ENCODE measurements at regions not wholly inside any gene's neighbourhood (a gene's known extent, or its start where the extent isn't known, plus 50 kb on each side); places are given as distances from the start of the nearest gene placed in this dataset.

DNA sequence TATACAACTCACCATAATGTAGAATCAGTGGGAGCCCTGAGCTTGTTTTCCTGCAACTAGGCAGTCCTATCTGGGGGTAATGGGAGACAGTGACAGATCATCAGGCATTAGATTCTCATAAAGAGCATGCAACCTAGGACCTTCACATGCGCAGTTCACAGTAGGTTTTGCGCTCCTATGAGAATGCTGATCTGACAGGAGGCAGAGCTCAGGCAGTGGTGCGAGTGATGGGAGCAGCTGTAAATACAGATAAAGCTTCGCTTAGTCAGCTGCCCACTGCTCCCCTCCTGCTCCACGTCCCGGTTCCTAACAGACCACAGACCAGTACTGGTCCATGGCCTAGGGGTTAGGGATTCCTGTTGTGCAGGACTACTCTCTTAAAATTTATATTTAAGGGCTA is 255.3 kb upstream of the POU3F3 start:
- H4K5ac ChIP-seq (ENCODE audit: insufficient read length, low read depth, low read length): no peak overlapping the region
- H3K36me3 ChIP-seq (ENCODE audit: control insufficient read depth in 2 of 4, insufficient read depth in 4 of 4, low read length in 3 of 4): peaks cover 0 to 4% (median 0%) of the 10 kb centered on the region in 4 experiments; a peak in 2 of 8 replicates
- no peaks in the 10 kb centered on the region for H3K4me1 ChIP-seq (replicated peaks in 1 of 4; ENCODE audit: control insufficient read depth in 3 of 4, insufficient read depth in 4 of 4, low read length in 3 of 4)
- H3K4me3 ChIP-seq (ENCODE audit: extremely low read depth in 1 of 4, insufficient read depth in 2 of 4, low read depth in 3 of 4, low read length in 4 of 4): no peak overlapping the region
- no peak overlapping the region for H3K18ac ChIP-seq (ENCODE audit: extremely low read depth, low read length)
- H4K91ac ChIP-seq (replicated peaks; ENCODE audit: insufficient read length, low read length): no peak overlapping the region
- no peak overlapping the region for H3K27ac ChIP-seq (ENCODE audit: low read depth, low read length)
- no peak overlapping the region for H2BK120ac ChIP-seq (replicated peaks; ENCODE audit: low read depth, low read length)
- H2AFZ ChIP-seq (ENCODE audit: low read length): no peak overlapping the region
- no peak overlapping the region for H3K9ac ChIP-seq (replicated peaks in 1 of 4; ENCODE audit: extremely low read depth in 1 of 4, low read depth in 3 of 4, low read length in 3 of 4)
- H2BK12ac ChIP-seq (ENCODE audit: low read depth, low read length): no peak overlapping the region
- H4K8ac ChIP-seq (ENCODE audit: extremely low read depth, insufficient read depth, low read length): no peak overlapping the region
- no peaks in the 10 kb centered on the region for H3K79me1 ChIP-seq (ENCODE audit: low read depth, low read length)
- ChIA-PET CTCF (ENCODE audit: partially characterized antibody) (interaction anchor here (1.2 kb wide), 1 partner anchor 18 kb away, joined by 4 read pairs; no protein-coding TSS in a partner anchor), POLR2A (ENCODE audit: partially characterized antibody) (no interaction called here)
- no peak overlapping the region for H2BK5ac ChIP-seq (ENCODE audit: low read depth, low read length)
- H3K4me2 ChIP-seq (ENCODE audit: insufficient read depth in 1 of 2, low read depth in 2 of 2, low read length in 2 of 2): no peak overlapping the region
- 92% methylated on average over 6 of the region's 6 CpGs; no CpG with 5 or more reads in 1 of the 2 experiments for WGBS, 2 experiments (ENCODE audit: extremely low coverage in 1 of 2, insufficient coverage in 1 of 2, insufficient read length in 1 of 2, insufficient replicate concordance in 2 of 2, low coverage in 1 of 2, low lambda C conversion rate in 2 of 2, missing lambda C conversion rate in 1 of 2)
- no peak overlapping the region for H3K14ac ChIP-seq (ENCODE audit: insufficient read length)
- no peak overlapping the region for H2BK15ac ChIP-seq (ENCODE audit: low read length)
- no peak for DNase-seq (ENCODE audit: low read depth in 1 of 2, low spot score in 2 of 2)
- no peak overlapping the region for H3K4ac ChIP-seq (replicated peaks; ENCODE audit: insufficient read length, low read depth, low read length)
- 0 out of 2 replicates have a peak, but pooled peaks cover 1% of the 10 kb centered on the region for H3K23me2 ChIP-seq (ENCODE audit: low read depth, low read length)
- no peaks in the 10 kb centered on the region for H4K20me1 ChIP-seq (replicated peaks in 1 of 2; ENCODE audit: control insufficient read depth in 1 of 2, insufficient read depth in 2 of 2, low read length in 2 of 2)
- FAIRE-seq: no peak
- H3K23ac ChIP-seq (ENCODE audit: insufficient read length): no peak overlapping the region
- no peak overlapping the region for H2AK5ac ChIP-seq (ENCODE audit: low read depth, low read length)
- no peak overlapping the region for H3K56ac ChIP-seq (replicated peaks; ENCODE audit: insufficient read length, low read depth, low read length)
- H3K27me3 ChIP-seq (replicated peaks in 1 of 4; ENCODE audit: control insufficient read depth in 3 of 4, extremely low read depth in 1 of 4, insufficient read depth in 3 of 4, low read length in 3 of 4): no peaks in the 10 kb centered on the region
- no peaks in the 10 kb centered on the region for H3K79me2 ChIP-seq (ENCODE audit: control insufficient read depth in 1 of 2, insufficient read depth in 2 of 2, low read length in 2 of 2)
- H2BK20ac ChIP-seq (ENCODE audit: low read length): no peak overlapping the region
- H3K9me3 ChIP-seq (ENCODE audit: insufficient read depth in 2 of 2, low read depth in 1 of 2, low read length in 1 of 2): peaks cover 7 to 12% of the 10 kb centered on the region in 2 experiments; a peak in 3 of 4 replicates
- TF ChIP-seq, protein P1, sequence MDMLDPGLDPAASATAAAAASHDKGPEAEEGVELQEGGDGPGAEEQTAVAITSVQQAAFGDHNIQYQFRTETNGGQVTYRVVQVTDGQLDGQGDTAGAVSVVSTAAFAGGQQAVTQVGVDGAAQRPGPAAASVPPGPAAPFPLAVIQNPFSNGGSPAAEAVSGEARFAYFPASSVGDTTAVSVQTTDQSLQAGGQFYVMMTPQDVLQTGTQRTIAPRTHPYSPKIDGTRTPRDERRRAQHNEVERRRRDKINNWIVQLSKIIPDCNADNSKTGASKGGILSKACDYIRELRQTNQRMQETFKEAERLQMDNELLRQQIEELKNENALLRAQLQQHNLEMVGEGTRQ (IDR thresholded peaks at IDR 0.05; ENCODE audit: low read length): no peak
- no peak for TF ChIP-seq POU5F1 (IDR thresholded peaks at IDR 0.05; ENCODE audit: low read depth, low read length)
- no peak for TF ChIP-seq SP4 (IDR thresholded peaks at IDR 0.05; ENCODE audit: low read length)
- TF ChIP-seq HDAC2 (IDR thresholded peaks at IDR 0.05; ENCODE audit: borderline replicate concordance in 1 of 2, low read depth in 2 of 2, low read length in 2 of 2): no peak
- no peak for TF ChIP-seq CEBPB (IDR thresholded peaks at IDR 0.05; ENCODE audit: low read depth, low read length)
- TF ChIP-seq CBX8 (IDR thresholded peaks at IDR 0.05; ENCODE audit: borderline replicate concordance, low read depth, low read length): no peak
- no peak for TF ChIP-seq BRCA1 (IDR thresholded peaks at IDR 0.05; ENCODE audit: low read depth, low read length)
- TF ChIP-seq EGR1 (IDR thresholded peaks at IDR 0.05; ENCODE audit: borderline replicate concordance, low read depth, low read length): no peak
- TF ChIP-seq SIRT6 (IDR thresholded peaks at IDR 0.05; ENCODE audit: low read length): no peak
- no peak for TF ChIP-seq GABPA (IDR thresholded peaks at IDR 0.05; ENCODE audit: borderline replicate concordance, insufficient read depth, low read length)
- no peak for TF ChIP-seq RXRA (IDR thresholded peaks at IDR 0.05; ENCODE audit: insufficient read depth, low read depth, low read length)
- no peak for TF ChIP-seq KDM5A (IDR thresholded peaks at IDR 0.05; ENCODE audit: low read length)
- no peak for TF ChIP-seq BCL11A (IDR thresholded peaks at IDR 0.05; ENCODE audit: low read depth in 2 of 2, low read length in 2 of 2)
- no peak for TF ChIP-seq EZH2 (IDR thresholded peaks at IDR 0.05; ENCODE audit: low read depth, low read length, severe bottlenecking)

Measured in H1 (cell line).